NB4 (cell line): ENCODE measurements at regions not wholly inside any gene's neighbourhood (a gene's known extent, or its start where the extent isn't known, plus 50 kb on each side); places are given as distances from the start of the nearest gene placed in this dataset.

Experiments
- CTCF ChIP-seq: IDR thresholded peaks from one replicate; pipeline ENCODE4 v1.5.1; 2012; ENCODE audit warnings: low read depth, low read length
- MAX ChIP-seq: IDR thresholded peaks from 2 replicates; pipeline ENCODE4 v1.6.1; 2011; ENCODE audit warnings: low read depth, low read length

DNA sequence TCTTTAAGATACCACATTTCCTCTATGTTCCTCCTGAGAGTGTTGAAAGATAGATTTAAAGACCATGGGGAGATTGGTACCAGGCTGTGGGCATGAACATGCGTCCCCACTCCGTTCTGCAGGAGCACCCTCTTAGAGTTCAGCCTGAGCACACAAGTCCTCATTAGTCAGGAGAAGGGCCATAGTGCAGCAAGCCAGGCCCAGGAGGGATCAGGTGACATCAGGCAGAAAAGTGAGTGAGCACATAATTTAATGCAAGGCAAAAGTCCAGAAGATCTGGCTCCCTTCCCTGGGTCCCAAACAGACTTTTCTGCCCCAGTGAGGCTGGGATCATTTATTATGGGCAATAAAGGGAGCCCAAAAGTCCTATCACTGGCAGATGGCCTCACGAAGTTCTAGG lies 263.7 kb upstream of the AGTR2 start:
- TF ChIP-seq CTCF (no peak), MAX (no peak)
